Right lobe of liver (tissue), 6 donors: ENCODE measurements at regions not wholly inside any gene's neighbourhood (a gene's known extent, or its start where the extent isn't known, plus 50 kb on each side); places are given as distances from the start of the nearest gene placed in this dataset.

Experiments
- ATAC-seq, 4 donors: fragments of 200-7000 bp; cut with Tn5 transposase; one replicate each; pipeline ENCODE4 v1.9.1; 2020; ENCODE audit warnings: mild to moderate bottlenecking in 4 of 4, moderate library complexity in 4 of 4
- DNase-seq, 3 donors: peaks; one replicate each; pipeline ENCODE4 v3.0.0-alpha.2; 2020
- H3K27ac ChIP-seq, 3 donors: fragments of 200-600 bp; one replicate each; pipeline ENCODE4 v1.8.0; 2022
- H3K27me3 ChIP-seq, 2 donors: fragments of 200-600 bp; one replicate each; pipeline ENCODE4 v1.8.0; 2022
- H3K36me3 ChIP-seq, 4 donors: fragments of 200-600 bp; sonication (generic) in 1 of 4; one replicate each; pipeline versions ENCODE4 v1.5.1 to v1.8.0; 2017 to 2022; ENCODE audit warnings: control low read depth in 1 of 4
- H3K4me1 ChIP-seq, 4 donors: fragments of 200-600 bp; sonication (generic) in 1 of 4; one replicate each; pipeline versions ENCODE4 v1.5.1 to v1.8.0; 2017 to 2022; ENCODE audit warnings: control low read depth in 1 of 4
- H3K4me3 ChIP-seq, 3 donors: fragments of 200-600 bp; one replicate each; pipeline ENCODE4 v1.8.0; 2022
- H3K9me3 ChIP-seq, 4 donors: fragments of 200-600 bp; sonication (generic) in 1 of 4; one replicate each; pipeline versions ENCODE4 v1.5.1 to v1.8.0; 2017 to 2022; ENCODE audit warnings: control low read depth in 1 of 4
- CTCF ChIP-seq, 4 donors: fragments of 200-600 bp in 3 of 4; fragments of 450-650 bp in 1 of 4; IDR thresholded peaks; one replicate each; pipeline versions ENCODE4 v1.5.1 to v1.8.0; 2016 to 2022; ENCODE audit warnings: antibody characterized with exemption in 4 of 4, mild to moderate bottlenecking in 2 of 4
- POLR2A ChIP-seq: fragments of 450-650 bp; IDR thresholded peaks from one replicate; pipeline ENCODE4 v1.6.1; 2017; ENCODE audit warnings: antibody characterized with exemption, mild to moderate bottlenecking
- WGBS: methylation state at CpG from one replicate; pipeline ENCODE4 v1.1.6; 2018; ENCODE audit warnings: low coverage, low lambda C conversion rate; ENCODE audit not compliant: insufficient coverage; ENCODE audit errors: missing lambda C conversion rate; 5-methylcytosine and 5-hydroxymethylcytosine counted together
- intact Hi-C, 2 donors: fragments of 100-400 bp; cut with DNase I; formaldehyde crosslinking; loops; one replicate each; pipeline versions ENCODE4 v1.11.2 to v1.14.1; 2022
- donor health status: DM: no; HTN: yes; CAD: no.
- donor health status: DM: no; HTN: no; CAD: no.
- donor health status: DM: no; HTN: no; CAD: no.
- donor health status: DM: no; HTN: yes; CAD: no.
- donor health status: DM: no; HTN: yes; CAD: no.

- no peaks in the 10 kb centered on the region for H3K4me1 ChIP-seq
- no peaks in the 10 kb centered on the region for H3K36me3 ChIP-seq
- intact Hi-C loops: no loop called here
- DNase-seq (no peak), ATAC-seq (no peak)
- no peak overlapping the region for H3K27ac ChIP-seq
- WGBS: 49% methylated on average over 4 of the region's 4 CpGs
- no peak overlapping the region for H3K4me3 ChIP-seq
- TF ChIP-seq CTCF (IDR thresholded peaks at IDR 0.05) (no peak), POLR2A (no peak)
- H3K27me3 ChIP-seq: no peaks in the 10 kb centered on the region
- no peaks in the 10 kb centered on the region for H3K9me3 ChIP-seq
These were observed 954.8 kb downstream of the GBE1 start for GRCh38 chr3:80806673-80807072.

GRCh38 chr3:80788914-80789313 lies 972.5 kb downstream of the GBE1 start:
- intact Hi-C loops: no loop called here
- 81% methylated on average over 2 of the region's 2 CpGs for WGBS
- no peaks in the 10 kb centered on the region for H3K36me3 ChIP-seq

GRCh38 chr3:80785875-80786274 lies 975.6 kb downstream of the GBE1 start:
- no peak for ATAC-seq
- intact Hi-C loops: no loop called here

More at GRCh38 chr3:80788914-80789313, 972.5 kb downstream of the GBE1 start:
- Histone ChIP-seq H3K9me3 (no peaks in the 10 kb centered on the region), H3K4me3 (no peak overlapping the region), H3K27ac (no peak overlapping the region), H3K27me3 (no peaks in the 10 kb centered on the region), H3K4me1 (no peaks in the 10 kb centered on the region)
- TF ChIP-seq POLR2A (no peak), CTCF (IDR thresholded peaks at IDR 0.05) (no peak)
- no peak for DNase-seq
- ATAC-seq: no peak

GRCh38 chr3:80785475-80785874 lies 976.0 kb downstream of the GBE1 start:
- Histone ChIP-seq H3K27me3 (no peaks in the 10 kb centered on the region), H3K36me3 (no peaks in the 10 kb centered on the region), H3K9me3 (no peaks in the 10 kb centered on the region), H3K27ac (no peak overlapping the region), H3K4me3 (no peak overlapping the region), H3K4me1 (no peaks in the 10 kb centered on the region)
- TF ChIP-seq CTCF (IDR thresholded peaks at IDR 0.05): peak in 2 of 4 donors; percentile 13 to 45
- no peak for TF ChIP-seq POLR2A
- peak in 2 of 4 donors; percentile 44 to 64 for ATAC-seq
- intact Hi-C loops: no loop called here
- no peak for DNase-seq
- 34% methylated on average over 3 of the region's 3 CpGs for WGBS

More at GRCh38 chr3:80785875-80786274, 975.6 kb downstream of the GBE1 start:
- Histone ChIP-seq H3K4me1 (no peaks in the 10 kb centered on the region), H3K27ac (no peak overlapping the region), H3K4me3 (no peak overlapping the region), H3K9me3 (no peaks in the 10 kb centered on the region), H3K27me3 (no peaks in the 10 kb centered on the region), H3K36me3 (no peaks in the 10 kb centered on the region)
- no peak for DNase-seq
- WGBS: 71% methylated on average over 1 of the region's 1 CpG
- TF ChIP-seq CTCF (IDR thresholded peaks at IDR 0.05): no peak
- no peak for TF ChIP-seq POLR2A

- H3K4me3 ChIP-seq: no peak overlapping the region
- TF ChIP-seq POLR2A: no peak
- TF ChIP-seq CTCF (IDR thresholded peaks at IDR 0.05): no peak
- DNase-seq (no peak), ATAC-seq (peak in 1 of 4 donors; percentile 22)
- WGBS: 56% methylated on average over 6 of the region's 7 CpGs
- H3K27ac ChIP-seq: no peak overlapping the region
- no peaks in the 10 kb centered on the region for H3K36me3 ChIP-seq
- H3K4me1 ChIP-seq: no peaks in the 10 kb centered on the region
- H3K9me3 ChIP-seq: no peaks in the 10 kb centered on the region
- intact Hi-C loops: no loop called here
- H3K27me3 ChIP-seq: no peaks in the 10 kb centered on the region
These were observed 990.4 kb downstream of the GBE1 start for GRCh38 chr3:80771085-80771484.
